Spleen (tissue), 11 donors: ENCODE measurements at regions not wholly inside any gene's neighbourhood (a gene's known extent, or its start where the extent isn't known, plus 50 kb on each side); places are given as distances from the start of the nearest gene placed in this dataset.

Source experiments
- DNase-seq: peaks from one replicate; pipeline ENCODE4 v3.0.0-alpha.2; 2020
- H3K27ac ChIP-seq, 8 donors: fragments of 200-600 bp; sonication (generic) in 7 of 8; 1 replicate in 4 of 8; 2 replicates in 4 of 8; pipeline versions ENCODE4 v1.5.0 to v1.8.0; 2016 to 2021; ENCODE audit warnings: inconsistent platforms in 4 of 8, mild to moderate bottlenecking in 4 of 8, moderate library complexity in 1 of 8
- H3K27me3 ChIP-seq, 7 donors: fragments of 200-600 bp; sonication (generic) in 6 of 7; replicated peaks in 1 of 7; 1 replicate in 4 of 7; 2 replicates in 3 of 7; pipeline versions ENCODE4 v1.5.0 to v1.8.0; 2016 to 2021; ENCODE audit warnings: inconsistent platforms in 3 of 7, mild to moderate bottlenecking in 1 of 7
- H3K36me3 ChIP-seq, 6 donors: fragments of 200-600 bp; sonication (generic) in 5 of 6; 1 replicate in 4 of 6; 2 replicates in 2 of 6; pipeline versions ENCODE4 v1.5.0 to v1.8.0; 2016 to 2021; ENCODE audit warnings: inconsistent platforms in 2 of 6
- H3K4me1 ChIP-seq, 6 donors: fragments of 200-600 bp; sonication (generic) in 5 of 6; 1 replicate in 3 of 6; 2 replicates in 3 of 6; pipeline versions ENCODE4 v1.5.0 to v1.8.0; 2016 to 2021; ENCODE audit warnings: inconsistent platforms in 3 of 6
- H3K4me3 ChIP-seq, 8 donors: fragments of 200-600 bp; sonication (generic) in 7 of 8; 1 replicate in 4 of 8; 2 replicates in 4 of 8; pipeline versions ENCODE4 v1.5.0 to v1.8.0; 2016 to 2021; ENCODE audit warnings: inconsistent platforms in 4 of 8, mild to moderate bottlenecking in 4 of 8, moderate library complexity in 2 of 8
- H3K9me3 ChIP-seq, 8 donors: fragments of 200-600 bp; sonication (generic) in 7 of 8; 1 replicate in 4 of 8; 2 replicates in 4 of 8; pipeline versions ENCODE4 v1.5.0 to v1.8.0; 2016 to 2021; ENCODE audit warnings: inconsistent platforms in 4 of 8
- POLR2A ChIP-seq, 3 donors: fragments of 450-650 bp; IDR thresholded peaks; one replicate each; pipeline ENCODE4 v1.5.1; 2017; ENCODE audit warnings: antibody characterized with exemption in 3 of 3, mild to moderate bottlenecking in 1 of 3
- POLR2AphosphoS5 ChIP-seq, 3 donors: sonication (generic); formaldehyde crosslinking; IDR thresholded peaks; one replicate each; pipeline ENCODE4 v1.5.1; 2017; ENCODE audit warnings: antibody characterized with exemption in 3 of 3
- WGBS, 5 donors: extraction: QIAGEN DNeasy Blood & Tissue Kit in 3 of 5; methylation state at CpG; one replicate each; pipeline versions ENCODE4 v1.1.5 to v1.1.7; 2013 to 2018; 5-methylcytosine and 5-hydroxymethylcytosine counted together
- intact Hi-C: fragments of 100-400 bp; cut with DNase I; formaldehyde crosslinking; loops from one replicate; pipeline ENCODE4 v1.15.0; 2023; ENCODE audit warnings: low total_unique reads
- TF ChIP-seq, protein P1 (sequence below), 11 experiments: fragments of 200-600 bp in 7 of 11; fragments of 450-650 bp in 4 of 11; sonication (generic) in 4 of 11; IDR thresholded peaks in 8 of 11; conservative IDR thresholded peaks in 3 of 11; 1 replicate in 7 of 11; 2 replicates in 4 of 11; pipeline versions ENCODE4 v1.4.0 to v1.8.0; 2016 to 2021; ENCODE audit warnings: antibody characterized with exemption in 11 of 11, inconsistent platforms in 4 of 11, mild to moderate bottlenecking in 1 of 11
- donor health status: healthy with polysubstance abuse.
- donor health status: DM: no; HTN: no; CAD: no; lungs with moderate emphysema.
- donor health status: DM: no; HTN: no; CAD: no.
- donor health status: Bipolar disorder and iron deficiency.
- donor health status: healthy.
- donor health status: DM: no; HTN: no; CAD: no.
- donor health status: DM: yes; HTN: yes; CAD: no.

DNA sequence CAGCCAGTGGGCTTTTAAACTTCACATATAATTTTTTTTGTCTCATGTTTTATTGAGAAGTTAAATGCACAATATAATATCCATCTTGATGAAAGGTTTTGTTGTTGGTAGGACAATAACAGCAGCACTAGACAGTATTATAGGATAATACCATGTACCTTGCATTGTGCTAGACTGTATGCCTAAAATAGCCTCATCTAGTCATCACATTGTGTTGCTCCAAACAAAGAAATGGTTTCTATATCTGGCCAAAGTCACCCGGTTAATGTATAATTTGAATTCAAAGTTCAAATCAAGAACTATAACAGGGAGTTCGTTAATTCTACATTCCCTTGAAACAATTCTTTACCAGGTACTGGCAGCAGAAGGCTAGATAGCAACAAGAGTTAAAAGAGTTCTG is 104.9 kb downstream of the KCNJ2 start:
- Histone ChIP-seq H3K36me3 (no peaks in the 10 kb centered on the region), H3K4me3 (no peak overlapping the region), H3K9me3 (peaks cover 0 to 9% (median under 1%) of the 10 kb centered on the region in 8 donors), H3K27ac (no peak overlapping the region), H3K27me3 (peaks cover 0 to 7% (median 0%) of the 10 kb centered on the region in 7 donors), H3K4me1 (no peaks in the 10 kb centered on the region)
- TF ChIP-seq, protein P1, sequence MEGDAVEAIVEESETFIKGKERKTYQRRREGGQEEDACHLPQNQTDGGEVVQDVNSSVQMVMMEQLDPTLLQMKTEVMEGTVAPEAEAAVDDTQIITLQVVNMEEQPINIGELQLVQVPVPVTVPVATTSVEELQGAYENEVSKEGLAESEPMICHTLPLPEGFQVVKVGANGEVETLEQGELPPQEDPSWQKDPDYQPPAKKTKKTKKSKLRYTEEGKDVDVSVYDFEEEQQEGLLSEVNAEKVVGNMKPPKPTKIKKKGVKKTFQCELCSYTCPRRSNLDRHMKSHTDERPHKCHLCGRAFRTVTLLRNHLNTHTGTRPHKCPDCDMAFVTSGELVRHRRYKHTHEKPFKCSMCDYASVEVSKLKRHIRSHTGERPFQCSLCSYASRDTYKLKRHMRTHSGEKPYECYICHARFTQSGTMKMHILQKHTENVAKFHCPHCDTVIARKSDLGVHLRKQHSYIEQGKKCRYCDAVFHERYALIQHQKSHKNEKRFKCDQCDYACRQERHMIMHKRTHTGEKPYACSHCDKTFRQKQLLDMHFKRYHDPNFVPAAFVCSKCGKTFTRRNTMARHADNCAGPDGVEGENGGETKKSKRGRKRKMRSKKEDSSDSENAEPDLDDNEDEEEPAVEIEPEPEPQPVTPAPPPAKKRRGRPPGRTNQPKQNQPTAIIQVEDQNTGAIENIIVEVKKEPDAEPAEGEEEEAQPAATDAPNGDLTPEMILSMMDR (IDR thresholded peaks at IDR 0.05 in 8 of 11, conservative IDR thresholded peaks at IDR 0.05 in 3 of 11), result no peak
- TF ChIP-seq POLR2AphosphoS5 (IDR thresholded peaks at IDR 0.05) (no peak), POLR2A (IDR thresholded peaks at IDR 0.05) (no peak)
- intact Hi-C loops, result no loop called here
- DNase-seq, result no peak
- 68 to 85% (median 79%) methylated on average over 2 of the region's 2 CpGs for WGBS, 5 donors

DNA sequence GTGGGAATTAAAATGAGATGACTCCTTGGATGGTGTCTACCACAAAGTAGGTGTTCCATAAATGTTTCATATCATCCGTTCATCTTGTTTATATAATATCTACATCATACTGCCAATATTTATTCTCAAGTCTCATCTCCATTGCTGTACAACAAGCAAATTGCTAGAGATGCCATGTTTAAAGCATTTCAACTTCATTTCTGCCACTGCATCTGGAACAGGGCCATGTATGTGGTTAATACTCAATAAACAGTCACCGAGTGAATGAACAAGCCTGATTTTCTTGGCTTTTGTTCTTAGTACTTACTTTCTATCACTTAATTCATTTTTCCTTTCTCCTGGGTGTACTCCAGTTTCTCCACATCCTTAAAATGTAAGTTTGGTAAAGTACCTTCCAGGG is 107.6 kb downstream of the KCNJ2 start:
- H3K4me1 ChIP-seq, result no peaks in the 10 kb centered on the region
- peaks cover 0 to 7% (median 0%) of the 10 kb centered on the region in 7 donors for H3K27me3 ChIP-seq
- H3K4me3 ChIP-seq, result no peak overlapping the region
- TF ChIP-seq POLR2AphosphoS5 (IDR thresholded peaks at IDR 0.05) (no peak), POLR2A (IDR thresholded peaks at IDR 0.05) (no peak)
- TF ChIP-seq, protein P1 (IDR thresholded peaks at IDR 0.05 in 8 of 11, conservative IDR thresholded peaks at IDR 0.05 in 3 of 11), result no peak
- WGBS, 5 donors, result 62 to 84% (median 72%) methylated on average over 2 of the region's 2 CpGs
- DNase-seq, result no peak
- no peaks in the 10 kb centered on the region for H3K36me3 ChIP-seq
- H3K27ac ChIP-seq, result no peak overlapping the region
- no peaks in the 10 kb centered on the region for H3K9me3 ChIP-seq
- intact Hi-C loops, result no loop called here

DNA sequence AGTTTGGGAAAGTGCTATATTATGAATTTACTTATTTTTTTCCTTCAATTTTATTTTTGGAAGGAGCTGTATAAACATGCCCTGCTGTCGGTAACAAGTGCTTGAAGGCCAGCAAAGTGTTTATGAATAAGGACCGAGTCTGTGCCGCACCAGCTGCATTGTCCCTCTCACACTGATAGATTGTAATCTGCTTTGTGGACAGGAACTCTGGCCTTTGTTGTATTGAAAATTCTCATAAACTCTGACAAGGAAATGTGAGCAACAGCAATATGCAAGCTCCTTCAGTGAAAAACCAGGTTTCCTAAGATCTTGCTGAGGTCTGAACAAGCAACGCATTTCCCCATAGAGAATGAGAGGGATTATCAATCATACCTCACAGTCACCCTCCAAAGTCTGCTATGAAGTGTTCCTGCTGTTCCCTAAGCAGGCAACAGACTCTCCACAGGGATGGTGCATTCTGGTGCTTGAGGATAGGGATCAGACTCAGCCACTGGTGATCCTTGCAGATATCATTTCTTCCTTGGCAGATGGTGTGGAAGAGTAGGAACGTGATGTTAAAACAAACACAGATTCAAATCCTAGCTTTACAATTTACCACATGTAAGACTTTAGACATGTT is 109.6 kb downstream of the KCNJ2 start:
- no peaks in the 10 kb centered on the region for H3K4me1 ChIP-seq
- no peaks in the 10 kb centered on the region for H3K9me3 ChIP-seq
- WGBS, 5 donors, result 64 to 75% (median 67%) methylated on average over 5 of the region's 5 CpGs
- peaks cover 0 to 7% (median 0%) of the 10 kb centered on the region in 7 donors for H3K27me3 ChIP-seq
- TF ChIP-seq, protein P1 (IDR thresholded peaks at IDR 0.05 in 8 of 11, conservative IDR thresholded peaks at IDR 0.05 in 3 of 11), result no peak
- H3K27ac ChIP-seq, result no peak overlapping the region
- no peak for DNase-seq
- H3K36me3 ChIP-seq, result no peaks in the 10 kb centered on the region
- intact Hi-C loops, result no loop called here
- H3K4me3 ChIP-seq, result no peak overlapping the region

DNA sequence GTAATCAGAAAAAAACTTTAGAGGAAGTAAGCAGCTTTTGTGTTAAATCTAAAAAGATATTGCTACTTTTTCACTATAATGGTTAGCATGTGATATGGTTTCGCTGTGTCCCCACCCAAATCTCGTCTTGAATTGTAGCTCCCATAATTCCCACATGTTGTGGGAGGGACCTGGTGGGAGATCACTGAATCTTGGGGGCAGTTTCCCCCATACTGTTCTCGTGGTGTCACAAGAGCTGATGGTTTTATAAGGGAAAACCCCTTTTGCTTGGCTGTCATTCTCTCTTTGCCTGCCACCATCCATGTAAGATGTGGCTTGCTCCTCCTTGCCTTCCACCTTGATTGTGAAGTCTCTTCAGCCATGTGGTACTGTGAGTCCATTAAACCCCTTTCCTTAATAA is 117.1 kb downstream of the KCNJ2 start:
- no peak for DNase-seq
- 64 to 86% (median 74%) methylated on average over 3 of the region's 3 CpGs for WGBS, 5 donors
- Histone ChIP-seq H3K36me3 (no peaks in the 10 kb centered on the region), H3K9me3 (no peaks in the 10 kb centered on the region), H3K27ac (peak overlapping the region in 1 of 8 donors; percentile 43), H3K4me3 (no peak overlapping the region), H3K27me3 (no peaks in the 10 kb centered on the region), H3K4me1 (peaks cover 0 to 13% (median 0%) of the 10 kb centered on the region in 6 donors)
- intact Hi-C loops, result no loop called here
- TF ChIP-seq POLR2AphosphoS5 (IDR thresholded peaks at IDR 0.05) (no peak), POLR2A (IDR thresholded peaks at IDR 0.05) (no peak)
- TF ChIP-seq, protein P1 (IDR thresholded peaks at IDR 0.05 in 8 of 11, conservative IDR thresholded peaks at IDR 0.05 in 3 of 11), result no peak
